ENCODE measurements at regions not wholly inside any gene's neighbourhood (a gene's known extent, or its start where the extent isn't known, plus 50 kb on each side); places are given as distances from the start of the nearest gene placed in this dataset.
"Not testable (repeated sequence)": the region's sequence is repeated elsewhere in the genome, so short reads cannot be mapped to it uniquely, and the experiment has no call there.

- H3K4me3 ChIP-seq (ENCODE audit: low read depth, low read length), result no peak overlapping the region
- ChIA-PET POLR2A (no interaction called here), CTCF (no interaction called here)
- H3K27ac ChIP-seq (ENCODE audit: low read depth, low read length), result no peak overlapping the region
- H3K27me3 ChIP-seq (ENCODE audit: control insufficient read depth, insufficient read depth, low read length), result no peaks in the 10 kb centered on the region
- no peak for DNase-seq (ENCODE audit: low read depth, low spot score)
- no peak for TF ChIP-seq CTCF (IDR thresholded peaks at IDR 0.05; ENCODE audit: low read depth, low read length)
- H3K9me3 ChIP-seq (ENCODE audit: control insufficient read depth, insufficient read depth, low read length), result no peaks in the 10 kb centered on the region; the same call in 1 of the 2 replicates
These were observed 2095.9 kb downstream of the LRRC4C start for GRCh38 chr11:39363571-39363970.

GRCh38 chr11:39361557-39361956, 2097.9 kb downstream of the LRRC4C start:
- Histone ChIP-seq H3K9me3 (ENCODE audit: control insufficient read depth, insufficient read depth, low read length) (no peaks in the 10 kb centered on the region; the same call in 1 of the 2 replicates), H3K4me3 (ENCODE audit: low read depth, low read length) (no peak overlapping the region), H3K27me3 (ENCODE audit: control insufficient read depth, insufficient read depth, low read length) (no peaks in the 10 kb centered on the region), H3K27ac (ENCODE audit: low read depth, low read length) (no peak overlapping the region)
- DNase-seq (ENCODE audit: low read depth, low spot score), result no peak
- TF ChIP-seq CTCF (IDR thresholded peaks at IDR 0.05; ENCODE audit: low read depth, low read length), result no peak
- POLR2A ChIA-PET, result no interaction called here
- CTCF ChIA-PET, result no interaction called here

GRCh38 chr11:39345834-39346442, 2113.5 kb downstream of the LRRC4C start:
- CTCF ChIA-PET, result no interaction called here
- DNase-seq (ENCODE audit: low read depth, low spot score), result no peak
- no peaks in the 10 kb centered on the region for H3K27me3 ChIP-seq (ENCODE audit: control insufficient read depth, insufficient read depth, low read length)
- POLR2A ChIA-PET, result no interaction called here
- peaks cover 35% of the 10 kb centered on the region for H3K9me3 ChIP-seq (ENCODE audit: control insufficient read depth, insufficient read depth, low read length)
- TF ChIP-seq CTCF (IDR thresholded peaks at IDR 0.05; ENCODE audit: low read depth, low read length), result no peak
- H3K4me3 ChIP-seq (ENCODE audit: low read depth, low read length), result no peak overlapping the region
- H3K27ac ChIP-seq (ENCODE audit: low read depth, low read length), result no peak overlapping the region

- POLR2A ChIA-PET, result no interaction called here
- TF ChIP-seq CTCF (IDR thresholded peaks at IDR 0.05; ENCODE audit: low read depth, low read length), result no peak
- no peak for DNase-seq (ENCODE audit: low read depth, low spot score)
- CTCF ChIA-PET, result no interaction called here
- Histone ChIP-seq H3K4me3 (ENCODE audit: low read depth, low read length) (no peak overlapping the region), H3K27me3 (ENCODE audit: control insufficient read depth, insufficient read depth, low read length) (no peaks in the 10 kb centered on the region), H3K9me3 (ENCODE audit: control insufficient read depth, insufficient read depth, low read length) (peaks cover 37% of the 10 kb centered on the region), H3K27ac (ENCODE audit: low read depth, low read length) (no peak overlapping the region)
These were observed 2118.0 kb downstream of the LRRC4C start for GRCh38 chr11:39341461-39341860.

- CTCF ChIA-PET; DNase-seq (ENCODE audit: low read depth, low spot score); POLR2A ChIA-PET: not testable (repeated sequence)
These were observed 2126.4 kb downstream of the LRRC4C start for GRCh38 chr11:39333006-39333405.

GRCh38 chr11:39327302-39327701, 2132.2 kb downstream of the LRRC4C start:
- no peak for DNase-seq (ENCODE audit: low read depth, low spot score)
- POLR2A ChIA-PET, result no interaction called here
- no peaks in the 10 kb centered on the region for H3K27me3 ChIP-seq (ENCODE audit: control insufficient read depth, insufficient read depth, low read length)
- H3K27ac ChIP-seq (ENCODE audit: low read depth, low read length), result no peak overlapping the region
- H3K4me3 ChIP-seq (ENCODE audit: low read depth, low read length), result no peak overlapping the region
- CTCF ChIA-PET, result no interaction called here
- no peak for TF ChIP-seq CTCF (IDR thresholded peaks at IDR 0.05; ENCODE audit: low read depth, low read length)
- peaks cover 2% of the 10 kb centered on the region; the same call in 1 of the 2 replicates for H3K9me3 ChIP-seq (ENCODE audit: control insufficient read depth, insufficient read depth, low read length)

More at GRCh38 chr11:39333006-39333405, 2126.4 kb downstream of the LRRC4C start:
- H3K27me3 ChIP-seq (ENCODE audit: control insufficient read depth, insufficient read depth, low read length); H3K4me3 ChIP-seq (ENCODE audit: low read depth, low read length); H3K27ac ChIP-seq (ENCODE audit: low read depth, low read length): not testable (repeated sequence)
- H3K9me3 ChIP-seq (ENCODE audit: control insufficient read depth, insufficient read depth, low read length), result peaks cover 14% of the 10 kb centered on the region

GRCh38 chr11:39311888-39312287, 2147.6 kb downstream of the LRRC4C start:
- H3K27me3 ChIP-seq (ENCODE audit: control insufficient read depth, insufficient read depth, low read length); POLR2A ChIA-PET; DNase-seq (ENCODE audit: low read depth, low spot score); H3K4me3 ChIP-seq (ENCODE audit: low read depth, low read length); H3K27ac ChIP-seq (ENCODE audit: low read depth, low read length); CTCF ChIA-PET: not testable (repeated sequence)
- H3K9me3 ChIP-seq (ENCODE audit: control insufficient read depth, insufficient read depth, low read length), result peaks cover 17% of the 10 kb centered on the region
